OCI-LY3 (cell line): ENCODE measurements at regions not wholly inside any gene's neighbourhood (a gene's known extent, or its start where the extent isn't known, plus 50 kb on each side); places are given as distances from the start of the nearest gene placed in this dataset.

Source experiments
- CTCF ChIP-seq: fragments of 200-600, 300-600 bp; sonication (generic); IDR thresholded peaks from 2 replicates; pipeline ENCODE4 v1.5.1; 2014; ENCODE audit warnings: antibody characterized with exemption, low read length, low read depth
- EZH2phosphoT487 ChIP-seq: fragments of 200-600 bp; shearing (Covaris generic); IDR thresholded peaks from 2 replicates; pipeline ENCODE4 v1.6.1; 2018; ENCODE audit warnings: antibody characterized with exemption, mixed run types, low read depth

- TF ChIP-seq CTCF (no peak), EZH2phosphoT487 (no peak)
Measured at GRCh38 chr12:88923631-88924030, 343.4 kb upstream of the KITLG start.
